NCI-H187 (cell line): ENCODE measurements at regions not wholly inside any gene's neighbourhood (a gene's known extent, or its start where the extent isn't known, plus 50 kb on each side); places are given as distances from the start of the nearest gene placed in this dataset.
A peak's percentile ranks its signal among the peaks of the same experiment; 100 is the strongest.
"Not testable (repeated sequence)": the region's sequence is repeated elsewhere in the genome, so short reads cannot be mapped to it uniquely, and the experiment has no call there.

Source experiments
- DNase-seq, 2 experiments: peaks; one replicate each; lab custom pipeline; 2025; lab: John Stamatoyannopoulos, UW

DNA sequence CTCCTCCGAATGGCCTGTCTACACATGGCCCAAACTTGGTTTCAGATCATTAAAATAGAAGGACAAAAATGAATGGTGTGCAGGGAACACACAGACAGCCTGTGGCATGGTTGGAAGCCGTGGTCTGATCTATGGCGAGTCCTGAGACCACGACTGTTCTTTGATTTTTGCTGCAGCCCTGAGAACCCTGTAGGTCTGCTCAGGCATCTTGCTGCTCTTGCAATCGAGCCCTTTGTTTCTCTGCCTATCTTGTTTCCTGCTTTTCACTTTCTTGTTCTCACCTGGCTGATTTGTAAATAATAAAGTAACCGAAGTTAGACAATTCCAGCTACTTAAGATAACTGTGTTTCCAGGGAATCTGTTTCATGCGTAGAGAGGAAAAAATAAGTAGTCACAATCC lies 54.1 kb upstream of the NBPF9 start:
- not testable (repeated sequence) for DNase-seq

DNA sequence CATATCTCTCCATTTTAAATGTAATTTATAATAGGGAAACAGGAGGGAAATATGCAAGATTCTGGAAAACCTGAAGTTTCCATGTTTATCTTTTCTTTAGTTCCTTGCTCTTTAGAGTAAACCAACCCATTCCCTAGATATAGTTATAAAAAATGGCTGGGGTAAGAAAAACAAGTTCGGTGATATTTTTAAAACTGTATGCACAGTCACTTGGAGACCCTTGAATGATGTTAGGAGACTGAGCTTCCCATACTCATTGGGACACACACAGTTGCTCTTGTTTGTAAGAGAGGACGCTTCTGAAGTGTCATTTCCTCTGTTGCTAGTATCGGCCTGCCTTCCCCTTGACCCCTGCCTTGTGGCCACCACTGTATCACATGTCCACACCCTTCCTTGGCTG lies 55.0 kb upstream of the NBPF9 start:
- not testable (repeated sequence) for DNase-seq

DNA sequence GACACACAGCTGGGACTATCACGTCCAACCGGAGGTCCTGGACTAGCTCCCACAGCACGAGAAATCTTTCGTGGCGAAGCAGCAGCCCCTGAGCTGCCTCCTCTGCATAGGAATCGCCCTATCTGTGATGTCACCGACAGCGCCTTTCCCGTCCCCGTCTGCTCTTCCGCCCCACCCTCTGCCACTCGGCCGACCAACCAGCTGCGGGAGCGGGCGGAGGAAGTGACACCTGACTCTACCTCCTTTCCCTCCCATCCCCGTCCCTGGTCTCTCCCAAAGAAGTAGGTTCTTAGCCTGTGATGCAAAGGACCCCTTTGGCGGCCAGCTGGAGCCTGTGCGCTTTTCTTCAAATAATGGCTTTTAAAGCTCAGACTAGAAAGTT lies 59.7 kb upstream of the NBPF9 start:
- not testable (repeated sequence) for DNase-seq

DNA sequence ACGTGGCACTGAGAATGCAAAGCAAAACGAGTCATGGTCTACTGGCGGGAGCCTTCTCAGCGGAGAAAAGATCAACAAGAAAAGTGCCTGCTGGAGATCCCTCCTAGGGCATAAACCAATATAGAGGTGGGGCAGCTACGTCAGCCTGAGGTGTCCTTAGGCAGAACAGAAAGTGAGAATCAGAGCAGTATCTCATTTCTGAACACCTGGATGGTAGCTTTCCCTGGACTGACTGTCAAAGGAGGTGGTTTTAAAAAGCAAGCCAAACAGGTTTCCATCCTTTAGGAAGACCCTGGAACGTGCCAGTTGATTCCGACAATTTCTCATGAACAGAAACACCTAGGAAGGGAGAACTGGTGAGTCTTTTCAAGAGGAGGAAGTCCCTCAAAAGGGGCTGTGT lies 71.4 kb upstream of the NBPF9 start:
- DNase-seq, result peak in 1 of 2 experiments; percentile 2

DNA sequence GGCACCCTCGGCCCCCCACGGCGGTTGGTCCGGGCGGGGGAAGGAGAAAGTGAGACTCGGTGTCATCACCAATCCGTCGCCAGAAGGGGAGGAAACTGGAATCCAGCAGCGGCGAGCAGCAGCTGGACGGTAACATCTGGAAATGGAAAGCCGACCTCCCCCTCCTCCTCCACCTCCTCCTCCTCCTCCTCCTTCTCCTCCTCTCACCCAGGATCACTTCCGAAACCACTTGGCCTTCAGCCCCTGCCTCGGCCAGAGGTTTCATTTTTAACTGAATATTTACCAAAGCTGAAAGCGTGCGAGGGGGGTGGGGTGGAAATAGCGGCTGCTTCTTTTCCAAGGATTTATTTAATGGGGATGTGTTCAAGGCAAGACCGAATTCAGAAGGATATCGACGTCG lies 72.5 kb upstream of the NBPF9 start:
- DNase-seq, result not testable (repeated sequence)

DNA sequence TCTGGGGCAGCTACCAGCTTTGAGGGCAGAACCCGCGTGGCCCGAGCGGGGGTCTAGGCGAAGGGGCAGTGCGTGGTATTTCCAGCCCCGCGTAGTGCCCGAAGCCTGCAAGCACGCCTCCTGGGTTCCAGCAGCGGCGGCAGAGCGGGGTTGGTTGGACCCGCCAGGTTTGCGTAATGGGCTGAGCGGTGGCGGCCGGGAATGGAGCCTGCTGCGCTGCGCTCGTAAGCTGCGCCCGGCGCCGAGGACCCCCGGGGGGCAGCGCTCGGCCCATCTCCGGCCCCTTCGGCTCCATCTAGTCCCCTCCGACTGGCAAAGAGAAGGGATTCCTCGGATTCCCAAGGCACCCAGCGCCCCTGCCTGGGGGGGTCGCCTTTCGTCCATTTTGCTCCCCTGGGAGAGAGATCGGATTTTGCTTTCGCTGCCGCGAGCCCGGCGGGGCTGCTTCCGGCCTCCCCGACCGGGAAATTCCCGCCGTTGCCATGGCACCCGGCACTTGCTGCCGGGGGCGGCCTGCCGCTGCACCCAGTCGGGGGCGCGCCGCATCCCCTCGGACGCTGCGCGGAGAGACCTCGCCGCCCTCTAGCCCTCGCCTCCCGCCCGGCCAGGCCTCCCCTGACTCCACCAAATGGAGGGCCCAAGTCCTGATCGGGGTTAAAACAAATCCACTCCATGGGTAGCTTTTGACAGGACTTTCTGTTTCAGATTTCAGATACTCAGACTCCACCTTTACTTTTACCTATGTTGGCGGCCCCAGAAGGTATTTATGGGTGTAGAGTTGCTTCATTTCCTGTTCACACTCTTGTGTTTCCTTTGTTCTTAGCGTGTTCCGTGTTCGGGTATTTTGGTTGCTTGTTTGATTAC lies 73.3 kb upstream of the NBPF9 start:
- DNase-seq, result not testable (repeated sequence)

DNA sequence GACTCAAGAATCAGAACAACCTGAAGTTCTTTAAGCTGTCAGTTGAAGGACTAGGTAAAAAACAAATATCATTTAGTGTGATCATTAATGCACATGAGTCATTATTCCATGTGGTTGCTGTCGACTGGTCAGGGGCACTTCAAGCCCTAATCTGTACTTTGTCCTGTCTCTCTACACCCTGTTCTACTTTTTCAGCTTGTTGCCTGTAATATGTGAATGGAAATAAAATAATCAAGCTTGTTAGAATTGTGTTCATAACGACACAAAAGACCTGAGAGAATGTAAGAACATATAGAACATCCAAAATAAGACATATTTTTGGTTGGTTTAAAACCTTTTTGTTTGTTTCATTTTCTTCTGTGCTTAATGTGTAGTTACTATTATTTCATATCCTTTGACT lies 87.4 kb upstream of the NBPF9 start:
- DNase-seq, result not testable (repeated sequence)

DNA sequence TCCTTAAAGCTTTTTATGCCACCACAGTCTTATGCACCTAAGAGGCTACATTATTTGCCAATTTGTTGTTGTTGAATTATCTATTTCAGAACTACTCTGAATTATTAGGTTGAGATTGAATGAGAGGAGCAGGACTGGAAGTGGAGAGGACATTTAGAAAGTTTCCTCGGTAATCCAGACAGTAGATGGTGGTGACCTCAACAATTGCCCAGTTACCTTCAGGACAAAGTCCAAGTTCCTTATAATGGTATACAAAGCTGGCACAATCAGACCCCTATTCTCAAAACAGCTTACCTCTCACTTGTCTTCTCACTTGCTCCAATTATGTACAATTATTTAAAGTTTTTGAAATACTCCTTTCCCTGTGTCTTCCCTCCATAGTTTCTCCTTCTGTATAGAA lies 93.3 kb upstream of the NBPF9 start:
- DNase-seq, result not testable (repeated sequence)

DNA sequence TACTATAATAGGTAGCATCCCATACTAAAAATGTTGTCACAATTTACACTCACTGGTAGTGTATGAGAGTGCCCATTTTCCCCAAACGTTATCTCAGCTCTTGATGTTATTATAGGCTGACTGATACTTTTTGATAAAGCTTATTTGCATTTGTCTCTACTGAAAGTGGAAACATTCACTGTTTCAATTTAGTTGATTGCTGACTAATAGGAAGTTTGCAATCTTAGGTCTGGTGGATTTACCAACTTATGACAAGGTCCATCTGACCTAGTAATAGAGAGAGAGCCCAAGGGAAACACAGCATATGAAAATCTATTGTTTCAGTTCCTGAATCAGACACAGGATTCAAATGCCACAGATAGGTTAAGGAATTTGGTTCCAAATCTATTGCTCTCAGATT lies 97.2 kb upstream of the NBPF9 start:
- not testable (repeated sequence) for DNase-seq

DNA sequence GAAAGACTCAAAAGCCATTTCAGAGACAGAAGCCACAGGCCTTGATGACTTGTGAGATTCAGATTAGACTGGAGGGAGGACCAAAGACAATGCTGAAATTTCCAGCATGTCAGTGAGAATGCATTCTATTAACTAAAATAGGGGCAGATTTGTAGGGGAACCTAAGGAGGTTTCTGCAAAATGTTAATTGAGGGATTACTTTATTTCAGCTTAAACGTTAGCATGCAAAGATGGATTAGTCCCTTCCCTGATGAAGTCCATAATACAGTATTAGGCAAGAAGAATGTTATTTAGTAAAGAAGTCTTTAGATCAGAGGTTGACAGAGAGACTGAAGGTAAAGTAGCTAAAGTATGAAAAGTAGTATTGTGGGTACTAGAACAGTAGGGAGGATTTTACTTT lies 98.9 kb upstream of the NBPF9 start:
- not testable (repeated sequence) for DNase-seq

DNA sequence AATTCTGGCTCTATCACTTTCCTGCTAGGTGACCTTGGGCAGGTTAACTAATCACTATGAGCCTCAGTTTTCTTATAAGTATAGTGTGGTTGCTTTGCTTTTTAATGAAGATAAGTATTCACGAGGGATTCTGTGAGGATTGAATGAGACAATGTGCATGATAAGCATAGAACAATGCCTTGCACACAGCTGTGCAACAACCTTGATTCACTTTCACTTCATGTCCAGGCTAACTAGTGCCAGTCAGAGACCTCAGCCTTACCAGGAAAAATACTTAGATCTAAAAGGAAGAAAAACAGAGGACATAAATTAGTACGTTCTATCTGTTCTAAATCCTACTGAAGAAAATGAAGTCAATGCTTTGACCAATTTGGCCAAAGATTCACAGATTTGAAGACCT lies 101.0 kb upstream of the NBPF9 start:
- DNase-seq, result not testable (repeated sequence)

DNA sequence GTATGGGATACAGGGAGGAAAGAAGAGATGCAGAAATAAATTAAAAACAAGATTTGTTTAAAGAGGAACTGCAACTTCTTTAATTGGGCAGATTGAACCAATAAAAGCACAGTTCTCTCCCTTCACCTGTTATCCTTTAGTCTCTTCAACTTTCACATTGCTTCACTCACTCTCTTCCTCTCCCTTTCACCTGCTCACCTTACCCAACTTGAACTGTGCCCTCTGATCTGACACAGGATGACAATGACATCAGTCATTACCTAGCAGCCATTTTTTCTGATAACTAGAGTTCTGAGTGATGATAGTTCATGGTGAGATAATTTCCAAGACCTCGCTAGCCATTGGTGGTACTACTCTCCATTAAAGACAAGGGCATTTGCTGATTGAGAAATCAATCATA lies 105.5 kb upstream of the NBPF9 start:
- not testable (repeated sequence) for DNase-seq

DNA sequence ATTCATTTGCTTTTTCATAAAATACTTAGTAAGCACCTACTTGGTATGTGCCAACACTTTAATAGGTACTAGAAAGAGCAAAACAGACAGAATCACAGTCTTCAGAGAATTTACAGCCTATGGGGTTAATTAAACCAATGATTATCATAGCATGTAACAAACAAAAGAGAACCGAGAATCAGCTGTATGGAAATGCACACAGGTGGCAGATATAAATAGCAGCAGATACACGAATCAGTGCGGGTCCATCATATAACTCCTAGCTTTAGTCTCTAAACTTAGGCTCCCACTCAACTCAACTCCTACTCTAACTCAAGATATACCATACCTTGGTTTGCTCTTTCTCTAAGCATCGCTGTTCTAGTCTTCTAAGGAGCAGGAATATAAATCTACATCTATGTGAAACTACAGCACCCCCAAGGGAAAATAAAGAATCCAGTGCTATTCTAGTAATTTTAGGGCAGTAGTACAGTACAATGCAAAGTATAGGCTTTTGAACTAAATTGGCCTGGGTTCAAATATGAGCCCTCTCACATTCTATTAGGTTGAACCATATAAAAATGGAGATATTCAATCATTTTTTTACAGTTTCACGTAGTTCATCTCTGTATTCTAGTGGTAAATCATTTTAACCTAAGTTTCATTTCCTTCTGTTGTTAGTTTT lies 108.5 kb upstream of the NBPF9 start:
- not testable (repeated sequence) for DNase-seq

DNA sequence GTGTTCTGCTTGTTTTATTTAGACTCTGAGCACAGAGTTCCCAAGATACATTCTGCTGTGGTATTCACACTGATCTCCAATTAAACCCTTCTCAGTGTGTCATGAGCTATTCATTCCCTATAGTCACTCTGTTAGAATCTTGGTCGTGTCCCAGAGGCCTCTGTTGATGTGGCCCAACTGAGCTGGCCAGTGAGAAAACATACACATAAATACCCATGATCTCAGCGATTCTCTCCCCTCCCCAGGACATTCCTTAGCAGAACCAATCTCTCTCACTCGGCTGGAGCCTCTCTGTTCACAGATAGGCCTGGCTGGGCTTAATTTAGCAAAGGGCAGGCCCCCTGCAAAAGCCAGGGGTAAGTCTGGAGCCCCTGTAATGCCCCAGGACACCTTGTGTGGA lies 109.6 kb upstream of the NBPF9 start:
- not testable (repeated sequence) for DNase-seq

DNA sequence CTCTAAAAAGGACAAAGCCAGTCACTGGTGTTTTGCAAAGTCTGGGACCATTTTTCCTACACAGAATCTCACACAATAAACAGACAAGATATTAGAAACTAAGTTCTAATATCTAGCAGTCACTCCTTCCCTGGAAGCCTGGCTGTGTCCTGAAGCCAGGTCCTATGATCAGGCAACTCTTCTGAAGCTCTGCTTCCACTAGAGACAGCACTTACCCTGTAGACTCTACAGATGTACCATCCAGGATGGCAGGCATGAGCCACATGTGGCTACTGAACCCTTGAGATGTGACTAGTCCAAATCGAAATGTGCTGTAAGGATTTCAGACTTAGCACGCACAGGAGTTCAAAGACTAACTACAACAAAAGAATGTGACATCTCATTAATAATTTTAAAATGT lies 110.3 kb upstream of the NBPF9 start:
- not testable (repeated sequence) for DNase-seq

DNA sequence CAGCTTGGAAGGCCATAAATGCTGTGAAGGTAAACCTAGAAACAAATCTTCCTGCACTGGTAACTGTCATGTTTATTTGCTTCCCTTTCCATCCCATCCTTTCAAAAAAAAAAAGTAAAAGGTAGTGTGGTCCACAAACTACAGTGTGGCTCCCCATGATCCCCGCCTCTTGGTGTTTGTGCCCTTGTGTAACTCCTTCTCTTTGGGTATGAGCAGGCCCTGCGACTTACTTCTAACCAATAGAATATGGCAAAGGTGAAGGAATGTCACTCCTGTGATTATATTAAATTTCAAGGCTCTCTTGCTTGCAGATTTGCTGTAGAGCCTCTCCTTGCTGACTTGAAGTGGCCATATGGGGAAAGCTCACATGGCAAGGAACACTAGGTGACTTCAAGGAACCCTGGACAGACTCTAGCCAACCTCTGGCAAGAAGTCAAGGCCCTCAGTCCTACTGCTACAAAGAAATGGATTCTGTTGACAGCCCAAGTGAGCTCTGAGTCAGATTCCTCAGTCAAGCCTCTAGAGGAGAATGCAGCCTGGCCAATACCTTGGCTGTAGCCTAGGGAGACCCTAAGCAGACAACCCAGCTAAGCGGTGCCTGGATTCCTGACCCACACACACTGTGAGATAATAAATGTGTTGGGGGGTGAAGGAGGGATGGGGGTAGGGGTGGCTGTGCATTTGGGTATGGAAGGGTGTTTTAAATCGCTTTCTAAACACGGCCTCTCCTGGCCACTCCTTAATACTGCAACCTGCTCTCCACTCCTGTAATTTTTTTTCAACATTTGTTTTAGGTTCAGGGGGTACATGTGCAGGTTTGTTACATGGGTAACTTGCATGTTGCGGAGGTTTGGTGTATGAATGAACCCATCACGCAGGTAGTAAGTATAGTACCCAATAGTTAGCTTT lies 115.0 kb upstream of the NBPF9 start:
- DNase-seq, result not testable (repeated sequence)

DNA sequence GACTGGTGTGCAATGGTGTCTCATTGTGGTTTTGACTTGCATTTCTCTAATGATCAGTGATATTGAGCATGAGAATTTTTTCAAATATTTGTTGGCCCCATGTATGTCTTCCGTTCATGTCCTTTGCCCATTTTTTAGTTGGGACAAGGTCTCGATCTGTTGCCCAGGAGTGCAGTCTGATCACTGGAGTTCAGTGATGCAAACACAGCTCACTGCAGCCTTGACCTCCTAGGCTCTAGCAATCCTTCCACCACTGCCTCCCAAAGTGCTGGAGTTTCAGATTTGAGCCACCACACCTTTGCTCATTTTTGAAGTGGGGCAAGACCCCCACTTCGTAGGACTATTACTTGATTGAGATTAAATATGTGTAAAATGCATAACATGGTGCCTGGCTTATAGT lies 116.2 kb upstream of the NBPF9 start:
- not testable (repeated sequence) for DNase-seq

DNA sequence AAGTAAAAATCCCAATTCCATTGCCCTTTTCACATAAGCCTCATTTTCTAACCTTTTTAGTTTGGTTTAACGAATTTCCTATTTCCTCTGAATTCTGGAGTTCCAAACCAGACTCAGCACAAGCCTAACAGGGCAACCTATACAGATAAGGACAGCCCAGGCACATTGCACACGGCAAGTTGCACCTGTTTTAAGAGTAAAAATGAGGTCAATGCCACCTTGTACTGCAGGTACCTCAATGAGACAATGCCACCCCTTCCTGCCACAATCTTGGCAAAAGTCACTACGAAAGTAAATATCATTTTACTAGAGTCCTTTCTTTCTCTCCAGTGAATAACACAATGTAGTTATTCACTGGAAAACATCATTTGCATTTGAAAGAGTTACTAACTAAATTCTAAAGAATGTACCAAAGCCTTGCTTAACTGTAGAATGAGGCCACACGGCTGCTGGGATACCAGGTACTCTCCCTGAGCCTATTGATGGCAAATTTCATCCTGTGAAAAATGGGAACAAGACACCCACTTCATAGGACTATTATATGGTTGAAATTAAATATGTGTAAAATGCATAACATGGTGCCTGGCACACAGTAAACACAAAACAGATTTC lies 117.2 kb upstream of the NBPF9 start:
- not testable (repeated sequence) for DNase-seq

DNA sequence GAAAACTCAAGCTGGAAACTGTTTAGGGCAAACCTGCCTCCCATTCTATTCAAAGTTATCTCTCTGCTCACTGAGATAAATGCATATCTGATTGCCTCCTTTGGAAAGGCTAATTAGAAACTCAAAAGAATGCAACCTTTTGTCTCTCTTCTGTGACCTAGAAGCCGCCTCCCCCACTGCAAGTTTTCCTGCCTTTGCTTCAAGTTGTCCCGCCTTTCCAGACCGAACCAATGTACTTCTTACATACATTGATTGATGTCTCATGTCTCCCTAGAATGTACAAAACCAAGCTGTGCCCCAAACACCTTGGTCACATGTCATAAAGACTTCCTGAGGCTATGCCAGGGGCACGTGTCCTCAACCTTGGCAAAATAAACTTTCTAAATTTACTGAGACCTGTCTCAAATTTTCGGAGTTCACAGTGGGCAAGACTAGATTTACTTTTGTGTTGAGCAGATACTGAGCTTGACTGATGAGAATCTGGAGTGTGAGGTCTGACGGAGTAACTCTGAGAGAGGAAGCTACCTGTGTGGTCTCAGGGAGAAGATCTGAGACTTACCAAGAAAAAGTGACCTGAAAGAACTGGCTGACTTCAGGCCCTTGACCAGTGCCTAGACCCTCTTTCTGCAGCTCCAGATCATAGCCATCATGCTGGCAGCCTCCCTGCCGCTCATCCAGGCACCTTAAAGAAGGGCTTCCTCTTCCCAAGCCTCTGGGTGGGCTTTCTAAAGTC lies 124.7 kb upstream of the NBPF9 start:
- not testable (repeated sequence) for DNase-seq

DNA sequence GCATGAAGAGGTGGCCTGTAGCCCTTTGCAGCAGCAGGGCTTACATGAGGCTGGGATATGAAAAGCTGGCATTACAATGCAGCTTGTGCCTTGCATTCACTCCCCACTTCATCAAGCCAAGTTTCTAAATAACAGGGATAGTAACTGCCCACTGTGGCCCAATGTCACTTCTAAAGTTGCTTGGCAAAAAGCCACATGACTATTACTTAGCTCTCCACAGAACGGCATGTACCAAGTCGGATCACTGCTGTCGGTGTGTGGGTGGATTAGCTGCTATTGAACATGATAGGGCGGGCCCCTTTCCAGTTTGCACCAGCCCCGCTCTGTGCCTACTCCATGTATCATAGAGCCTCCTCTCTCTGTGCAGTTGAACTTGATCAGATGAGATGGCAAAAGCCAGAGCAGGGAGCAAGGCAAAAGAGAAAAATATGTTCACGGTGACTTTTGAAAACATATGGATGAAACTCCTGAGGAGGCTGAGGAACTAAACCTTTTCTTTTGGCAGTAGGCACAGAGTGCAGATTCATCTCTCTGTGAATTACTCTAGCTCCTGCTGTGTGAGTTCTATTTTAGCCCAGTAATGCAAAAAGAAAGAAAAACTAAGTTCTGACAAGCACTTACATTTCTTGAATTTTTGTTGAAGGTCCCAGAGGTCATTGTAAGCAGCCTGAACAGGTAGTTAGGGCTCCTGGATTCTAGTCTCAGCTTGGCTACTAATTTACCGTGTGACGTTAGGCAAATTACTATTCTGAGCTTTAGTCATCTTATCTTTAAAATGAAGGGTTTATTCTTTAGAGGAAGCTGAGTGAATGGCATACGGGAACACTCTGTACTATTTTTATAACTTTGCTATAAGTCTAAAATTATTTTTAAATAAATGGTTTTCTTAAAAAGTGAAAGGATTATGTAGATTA lies 125.6 kb upstream of the NBPF9 start:
- not testable (repeated sequence) for DNase-seq
